ENCODE measurements at regions not wholly inside any gene's neighbourhood (a gene's known extent, or its start where the extent isn't known, plus 50 kb on each side); places are given as distances from the start of the nearest gene placed in this dataset.

DNA sequence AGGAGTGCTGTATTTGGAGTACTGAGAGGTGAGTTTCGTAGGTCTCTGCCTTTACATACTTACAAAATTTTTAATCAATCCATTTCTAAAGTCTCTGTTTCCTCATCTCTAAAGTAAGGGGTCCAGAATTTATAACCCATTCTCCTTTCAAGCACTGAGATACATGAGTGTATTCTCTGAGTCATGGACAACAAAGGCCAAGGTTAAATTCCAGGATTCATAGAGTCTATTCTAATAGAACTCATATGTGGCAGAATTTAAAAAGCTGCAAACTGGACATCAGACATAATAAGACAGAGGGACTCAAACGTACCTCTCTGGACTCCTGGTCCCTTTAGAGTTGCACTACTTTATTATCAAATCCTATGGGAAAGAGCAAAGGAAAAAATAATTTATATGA is 112.5 kb upstream of the SLIT3 start:
- TF ChIP-seq, protein P1, sequence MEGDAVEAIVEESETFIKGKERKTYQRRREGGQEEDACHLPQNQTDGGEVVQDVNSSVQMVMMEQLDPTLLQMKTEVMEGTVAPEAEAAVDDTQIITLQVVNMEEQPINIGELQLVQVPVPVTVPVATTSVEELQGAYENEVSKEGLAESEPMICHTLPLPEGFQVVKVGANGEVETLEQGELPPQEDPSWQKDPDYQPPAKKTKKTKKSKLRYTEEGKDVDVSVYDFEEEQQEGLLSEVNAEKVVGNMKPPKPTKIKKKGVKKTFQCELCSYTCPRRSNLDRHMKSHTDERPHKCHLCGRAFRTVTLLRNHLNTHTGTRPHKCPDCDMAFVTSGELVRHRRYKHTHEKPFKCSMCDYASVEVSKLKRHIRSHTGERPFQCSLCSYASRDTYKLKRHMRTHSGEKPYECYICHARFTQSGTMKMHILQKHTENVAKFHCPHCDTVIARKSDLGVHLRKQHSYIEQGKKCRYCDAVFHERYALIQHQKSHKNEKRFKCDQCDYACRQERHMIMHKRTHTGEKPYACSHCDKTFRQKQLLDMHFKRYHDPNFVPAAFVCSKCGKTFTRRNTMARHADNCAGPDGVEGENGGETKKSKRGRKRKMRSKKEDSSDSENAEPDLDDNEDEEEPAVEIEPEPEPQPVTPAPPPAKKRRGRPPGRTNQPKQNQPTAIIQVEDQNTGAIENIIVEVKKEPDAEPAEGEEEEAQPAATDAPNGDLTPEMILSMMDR (IDR thresholded peaks at IDR 0.05) = no peak
- no peak for TF ChIP-seq EP300 (IDR thresholded peaks at IDR 0.05)
- TF ChIP-seq POLR2A (IDR thresholded peaks at IDR 0.05) = no peak
- no peak for TF ChIP-seq POLR2AphosphoS5 (IDR thresholded peaks at IDR 0.05)
- H3K4me1 ChIP-seq = peaks cover 18% of the 10 kb centered on the region
- H3K36me3 ChIP-seq = no peaks in the 10 kb centered on the region
- no peak overlapping the region for H3K27ac ChIP-seq
- WGBS = 63% methylated on average over 2 of the region's 2 CpGs
- no peak overlapping the region for H3K4me3 ChIP-seq
- no peaks in the 10 kb centered on the region for H3K9me3 ChIP-seq
- H3K27me3 ChIP-seq = no peaks in the 10 kb centered on the region
- DNase-seq (ENCODE audit: low spot score in 2 of 2) = no peak

DNA sequence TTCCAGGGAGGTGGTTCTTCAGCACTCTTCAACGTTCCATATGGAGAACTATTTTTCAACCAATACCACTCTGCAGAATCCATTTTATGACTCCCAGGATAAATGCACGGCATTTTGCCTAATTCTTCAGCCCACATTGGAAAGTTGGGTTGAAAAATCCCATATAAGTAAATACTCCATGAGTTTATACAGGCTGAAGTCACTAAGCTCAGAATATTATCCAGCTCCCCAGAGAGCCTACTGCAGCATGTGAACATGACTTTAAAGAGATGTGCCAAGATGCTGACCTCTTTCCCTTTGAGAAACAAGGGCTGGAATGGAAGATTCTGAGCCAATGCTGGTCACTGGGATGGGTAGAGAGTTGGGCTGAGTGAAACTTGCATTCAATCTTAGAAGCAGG is 111.9 kb upstream of the SLIT3 start:
- H3K4me1 ChIP-seq = peaks cover 18% of the 10 kb centered on the region
- H3K36me3 ChIP-seq = no peaks in the 10 kb centered on the region
- 41% methylated on average over 2 of the region's 2 CpGs for WGBS
- no peak overlapping the region for H3K4me3 ChIP-seq
- H3K9me3 ChIP-seq = no peaks in the 10 kb centered on the region
- no peak for DNase-seq (ENCODE audit: low spot score in 2 of 2)
- no peaks in the 10 kb centered on the region for H3K27me3 ChIP-seq
- no peak overlapping the region for H3K27ac ChIP-seq
- TF ChIP-seq EP300 (IDR thresholded peaks at IDR 0.05) (no peak), POLR2AphosphoS5 (IDR thresholded peaks at IDR 0.05) (no peak), POLR2A (IDR thresholded peaks at IDR 0.05) (no peak)
- TF ChIP-seq, protein P1 (IDR thresholded peaks at IDR 0.05) = no peak

DNA sequence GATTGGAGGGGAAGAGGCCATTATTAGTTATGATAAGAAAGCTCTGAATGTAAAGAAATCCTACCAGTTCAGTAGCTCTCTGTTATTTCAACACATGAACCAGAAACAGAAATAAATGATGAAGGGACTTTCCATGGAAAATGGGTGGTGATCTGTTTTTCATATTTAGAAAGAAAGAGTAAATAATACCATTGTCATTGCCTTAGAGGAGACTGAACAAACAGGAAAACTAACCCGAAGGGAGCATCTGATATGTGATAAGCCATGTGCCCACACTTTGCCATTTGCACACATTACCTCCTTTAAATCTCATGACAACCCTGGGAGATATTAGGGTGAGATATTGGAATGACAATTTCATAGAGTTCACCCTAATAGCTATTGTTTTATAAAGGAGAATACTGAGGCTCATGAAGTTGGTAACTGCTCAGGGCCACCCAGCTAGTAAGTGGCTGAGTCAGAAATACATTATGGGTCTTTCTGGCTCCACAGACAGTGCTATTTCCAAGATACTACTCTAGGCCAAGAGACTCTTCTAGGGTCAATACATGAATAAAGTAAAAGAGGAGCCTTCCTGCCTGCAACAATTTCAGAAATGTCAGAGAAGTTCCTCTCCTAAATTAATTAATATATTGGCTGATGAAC is 111.0 kb upstream of the SLIT3 start:
- Histone ChIP-seq H3K9me3 (no peaks in the 10 kb centered on the region), H3K27ac (no peak overlapping the region), H3K36me3 (no peaks in the 10 kb centered on the region), H3K4me3 (no peak overlapping the region), H3K27me3 (no peaks in the 10 kb centered on the region), H3K4me1 (peaks cover 14% of the 10 kb centered on the region)
- TF ChIP-seq POLR2A (IDR thresholded peaks at IDR 0.05) (no peak), POLR2AphosphoS5 (IDR thresholded peaks at IDR 0.05) (no peak), EP300 (IDR thresholded peaks at IDR 0.05) (no peak)
- TF ChIP-seq, protein P1 (IDR thresholded peaks at IDR 0.05) = no peak
- DNase-seq (ENCODE audit: low spot score in 2 of 2) = no peak
- WGBS = 42% methylated on average over 1 of the region's 1 CpG

DNA sequence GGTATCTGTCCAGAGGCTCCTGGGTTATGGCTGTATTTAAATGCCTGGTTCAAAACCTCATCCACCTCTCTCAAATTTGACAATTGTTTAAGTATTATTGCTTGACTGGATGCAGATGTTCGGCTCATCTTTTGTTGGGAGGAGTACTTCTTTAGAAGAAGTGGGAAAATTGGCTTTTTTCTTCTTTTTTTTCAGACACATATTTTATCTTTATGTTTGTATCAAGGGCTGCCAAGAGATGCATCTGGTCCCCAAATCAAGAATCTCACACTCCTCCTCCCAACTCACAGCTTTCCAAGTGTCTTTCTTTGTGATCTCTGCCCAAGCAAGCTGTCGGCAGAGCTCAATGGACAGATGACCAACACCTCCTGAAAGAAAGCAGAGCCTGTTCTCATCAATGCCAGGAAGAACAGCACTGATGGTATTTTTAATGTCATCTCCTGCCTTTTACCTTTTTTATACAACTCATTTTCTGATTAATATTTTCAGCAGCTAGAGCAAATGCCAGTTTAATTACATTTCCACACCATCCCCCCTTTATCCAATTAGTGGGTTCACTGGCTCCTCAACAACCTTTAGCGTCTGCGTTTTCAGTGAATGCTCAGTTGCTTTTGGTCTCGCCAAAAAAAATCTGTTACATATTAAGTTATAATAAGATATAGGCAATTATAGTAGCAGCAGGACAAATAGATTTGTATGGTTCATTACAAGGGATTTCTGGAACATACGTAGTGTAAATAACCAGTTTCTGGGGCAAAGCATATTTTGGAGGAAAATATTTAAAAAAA is 110.3 kb upstream of the SLIT3 start:
- H3K36me3 ChIP-seq = no peaks in the 10 kb centered on the region
- no peaks in the 10 kb centered on the region for H3K27me3 ChIP-seq
- no peak overlapping the region for H3K4me3 ChIP-seq
- DNase-seq (ENCODE audit: low spot score in 2 of 2) = no peak
- TF ChIP-seq EP300 (IDR thresholded peaks at IDR 0.05) = no peak
- TF ChIP-seq, protein P1 (IDR thresholded peaks at IDR 0.05) = no peak
- TF ChIP-seq POLR2A (IDR thresholded peaks at IDR 0.05) = no peak
- no peak for TF ChIP-seq POLR2AphosphoS5 (IDR thresholded peaks at IDR 0.05)
- H3K9me3 ChIP-seq = no peaks in the 10 kb centered on the region
- H3K27ac ChIP-seq = no peak overlapping the region
- H3K4me1 ChIP-seq = peaks cover 14% of the 10 kb centered on the region
- 67% methylated on average over 6 of the region's 6 CpGs for WGBS

DNA sequence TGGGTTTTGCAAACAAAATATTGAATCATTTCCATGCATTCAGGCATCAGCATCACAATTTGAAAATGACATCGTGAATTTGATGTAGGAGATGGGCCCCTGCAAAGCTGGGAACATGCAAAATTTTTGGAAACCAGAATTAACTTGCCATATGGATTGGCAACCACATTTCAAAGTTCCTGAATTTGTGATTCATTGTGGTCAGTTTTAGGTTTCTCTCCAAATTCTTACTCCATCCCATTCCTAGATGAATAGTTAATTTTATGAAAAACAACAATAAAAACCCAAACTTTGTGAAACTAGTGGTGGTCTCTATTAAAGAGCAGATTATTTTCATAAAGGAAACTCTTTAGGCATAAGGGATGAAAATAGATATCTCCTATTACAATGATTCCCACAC is 107.8 kb upstream of the SLIT3 start:
- TF ChIP-seq, protein P1 (IDR thresholded peaks at IDR 0.05) = no peak
- TF ChIP-seq POLR2AphosphoS5 (IDR thresholded peaks at IDR 0.05) (no peak), POLR2A (IDR thresholded peaks at IDR 0.05) (no peak), EP300 (IDR thresholded peaks at IDR 0.05) (no peak)
- no peaks in the 10 kb centered on the region for H3K27me3 ChIP-seq
- no peak overlapping the region for H3K27ac ChIP-seq
- H3K4me1 ChIP-seq = peaks cover 11% of the 10 kb centered on the region
- H3K36me3 ChIP-seq = no peaks in the 10 kb centered on the region
- H3K9me3 ChIP-seq = no peaks in the 10 kb centered on the region
- no peak for DNase-seq (ENCODE audit: low spot score in 2 of 2)
- 55% methylated on average over 1 of the region's 1 CpG for WGBS
- no peak overlapping the region for H3K4me3 ChIP-seq
